Heart left ventricle (tissue), 16 donors: ENCODE measurements at regions not wholly inside any gene's neighbourhood (a gene's known extent, or its start where the extent isn't known, plus 50 kb on each side); places are given as distances from the start of the nearest gene placed in this dataset.

Experiments used
- ATAC-seq, 4 donors: fragments of 200-7000 bp; cut with Tn5 transposase; one replicate each; pipeline ENCODE4 v1.9.1; 2020 to 2022; ENCODE audit warnings: moderate library complexity in 4 of 4, mild to moderate bottlenecking in 3 of 4, moderate number of reproducible peaks in 1 of 4
- DNase-seq, 5 donors: peaks; one replicate each; pipeline ENCODE4 v3.0.0-alpha.2; 2020
- H3K27ac ChIP-seq, 12 donors: fragments of 200-600 bp; sonication (generic) in 4 of 12; one replicate each; pipeline versions ENCODE4 v1.5.0 to v1.8.0; 2016 to 2022; ENCODE audit warnings: mild to moderate bottlenecking in 2 of 12
- H3K27me3 ChIP-seq, 9 donors: fragments of 200-600 bp; sonication (generic) in 2 of 9; one replicate each; pipeline versions ENCODE4 v1.5.1 to v1.8.0; 2016 to 2022; ENCODE audit warnings: mild to moderate bottlenecking in 3 of 9
- H3K36me3 ChIP-seq, 9 donors: fragments of 200-600 bp; sonication (generic) in 2 of 9; one replicate each; pipeline versions ENCODE4 v1.5.0 to v1.8.0; 2018 to 2022; ENCODE audit warnings: mild to moderate bottlenecking in 2 of 9
- H3K4me1 ChIP-seq, 12 donors: fragments of 200-600 bp; sonication (generic) in 4 of 12; one replicate each; pipeline versions ENCODE4 v1.5.0 to v1.8.0; 2016 to 2022; ENCODE audit warnings: mild to moderate bottlenecking in 3 of 12
- H3K4me3 ChIP-seq, 12 donors: fragments of 200-600 bp; sonication (generic) in 4 of 12; one replicate each; pipeline versions ENCODE4 v1.5.0 to v1.8.0; 2017 to 2022; ENCODE audit warnings: mild to moderate bottlenecking in 9 of 12, moderate library complexity in 4 of 12
- H3K9me3 ChIP-seq, 12 donors: fragments of 200-600 bp; sonication (generic) in 4 of 12; one replicate each; pipeline versions ENCODE4 v1.5.0 to v1.8.0; 2016 to 2022; ENCODE audit warnings: mild to moderate bottlenecking in 1 of 12
- CTCF ChIP-seq, 12 donors: fragments of 200-600 bp; sonication (generic) in 4 of 12; IDR thresholded peaks; one replicate each; pipeline versions ENCODE4 v1.5.0 to v1.8.0; 2018 to 2022; ENCODE audit warnings: antibody characterized with exemption in 12 of 12, mild to moderate bottlenecking in 5 of 12
- POLR2A ChIP-seq, 2 donors: fragments of 450-650 bp; IDR thresholded peaks; one replicate each; pipeline ENCODE4 v1.6.1; 2017; ENCODE audit warnings: antibody characterized with exemption in 2 of 2, mild to moderate bottlenecking in 2 of 2, moderate library complexity in 2 of 2
- WGBS, 4 donors: extraction: QIAGEN DNeasy Blood & Tissue Kit in 2 of 4; methylation state at CpG; one replicate each; pipeline versions ENCODE4 v1.1.5 to v1.1.7; 2013 to 2018; 5-methylcytosine and 5-hydroxymethylcytosine counted together
- intact Hi-C, 10 donors: fragments of 100-400 bp; cut with DNase I; formaldehyde crosslinking; loops; one replicate each; pipeline versions ENCODE4 v1.11.1 to v1.14.2; 2022
- donor health status: ischemic (EF 13 %, LVEDD 7.1; RV severe dilation, severe dysfunction).
- donor health status: healthy with polysubstance abuse.
- donor health status: DM: no; HTN: yes; CAD: no.
- donor health status: DM: no; HTN: no; CAD: no.
- donor health status: ischemic (EF 25% LVEDD 6.9; RV normal size, moderate dysfunction).
- donor health status: ischemic (EF 25% LVEDD 5.7; RV mildly dilated, moderate dysfunction).
- donor health status: healthy.
- donor health status: DM: yes; HTN: yes; CAD: no.
- donor health status: ischemic (EF 35%, LVEDD 5.7; RV mildly dilated, moderate dysfunction).
- donor health status: nonischemic (EF 11% LVEDD 7.7; RV severe dilation, severe dysfunction).
- donor health status: DM: yes; HTN: yes; CAD: no.
- donor health status: PGD.
- donor health status: ischemic (EF 29% LVEDD 5.4; RV normal size, mild dysfunction).
- donor health status: nonischemic (EF 23%, LVEDD 6.1; RV moderate dilation, normal function).

- peaks cover 29 to 100% (median 97%) of the 10 kb centered on the region in 12 donors for H3K4me1 ChIP-seq
Observed at GRCh38 chr9:94173632-94174031, 85.5 kb upstream of the ZNF169 start.

GRCh38 chr9:94174164-94174563 lies 84.9 kb upstream of the ZNF169 start:
- Histone ChIP-seq H3K36me3 (peaks cover 0 to 58% (median 42%) of the 10 kb centered on the region in 9 donors), H3K4me3 (no peak overlapping the region), H3K27ac (peak overlapping the region in 3 of 12 donors; percentile 3 to 99 (median 6)), H3K9me3 (no peaks in the 10 kb centered on the region), H3K4me1 (peaks cover 31 to 100% (median 95%) of the 10 kb centered on the region in 12 donors), H3K27me3 (no peaks in the 10 kb centered on the region)
- TF ChIP-seq CTCF (IDR thresholded peaks at IDR 0.05) (no peak), POLR2A (IDR thresholded peaks at IDR 0.05) (no peak)
- DNase-seq (no peak), ATAC-seq (no peak)
- 15 to 36% (median 35%) methylated on average over 1 of the region's 1 CpG for WGBS, 4 donors
- intact Hi-C loops, result loop anchor here in 2 of 10 donors (5.0 to 10.0 kb wide), 3 partner anchors 38 to 109 kb away; no protein-coding TSS in a partner anchor

More at GRCh38 chr9:94173632-94174031, 85.5 kb upstream of the ZNF169 start:
- WGBS, 4 donors, result 50 to 59% (median 57%) methylated on average over 3 of the region's 3 CpGs
- intact Hi-C loops, result loop anchor here in 2 of 10 donors (5.0 to 10.0 kb wide), 3 partner anchors 39 to 109 kb away; no protein-coding TSS in a partner anchor
- DNase-seq, result no peak
- no peak overlapping the region for H3K4me3 ChIP-seq
- H3K27ac ChIP-seq, result peak overlapping the region in 3 of 12 donors; percentile 9 to 99 (median 9)
- peaks cover 0 to 58% (median 43%) of the 10 kb centered on the region in 9 donors for H3K36me3 ChIP-seq
- peak in 2 of 4 donors; percentile 15 to 19 for ATAC-seq
- no peak for TF ChIP-seq CTCF (IDR thresholded peaks at IDR 0.05)
- no peak for TF ChIP-seq POLR2A (IDR thresholded peaks at IDR 0.05)
- H3K27me3 ChIP-seq, result no peaks in the 10 kb centered on the region
- no peaks in the 10 kb centered on the region for H3K9me3 ChIP-seq

- peaks cover 0 to 70% (median 49%) of the 10 kb centered on the region in 9 donors for H3K36me3 ChIP-seq
- ATAC-seq, result no peak
- TF ChIP-seq CTCF (IDR thresholded peaks at IDR 0.05), result no peak
- 23 to 33% (median 27%) methylated on average over 5 of the region's 5 CpGs for WGBS, 4 donors
- no peak overlapping the region for H3K4me3 ChIP-seq
- intact Hi-C loops, result loop anchor here in 1 of 10 donors (10.0 kb wide), 1 partner anchor 111 kb away; no protein-coding TSS in a partner anchor
- no peaks in the 10 kb centered on the region for H3K9me3 ChIP-seq
- peak overlapping the region in 1 of 12 donors; percentile 56 for H3K27ac ChIP-seq
- no peak for DNase-seq
- H3K27me3 ChIP-seq, result no peaks in the 10 kb centered on the region
- peaks cover 31 to 92% (median 84%) of the 10 kb centered on the region in 12 donors for H3K4me1 ChIP-seq
Observed at GRCh38 chr9:94175669-94176068, 83.4 kb upstream of the ZNF169 start.

- H3K4me3 ChIP-seq, result no peak overlapping the region
- ATAC-seq (no peak), DNase-seq (no peak)
- H3K4me1 ChIP-seq, result peaks cover 31 to 91% (median 80%) of the 10 kb centered on the region in 12 donors
- peak overlapping the region in 2 of 12 donors; percentile 7 to 13 for H3K27ac ChIP-seq
- H3K9me3 ChIP-seq, result no peaks in the 10 kb centered on the region
- TF ChIP-seq CTCF (IDR thresholded peaks at IDR 0.05) (no peak), POLR2A (IDR thresholded peaks at IDR 0.05) (no peak)
- intact Hi-C loops, result loop anchor here in 1 of 10 donors (10.0 kb wide), 1 partner anchor 112 kb away; no protein-coding TSS in a partner anchor
- no peaks in the 10 kb centered on the region for H3K27me3 ChIP-seq
- H3K36me3 ChIP-seq, result peaks cover 0 to 63% (median 49%) of the 10 kb centered on the region in 9 donors
Observed at GRCh38 chr9:94176608-94177007, 82.5 kb upstream of the ZNF169 start.
